ENCODE measurements at regions not wholly inside any gene's neighbourhood (a gene's known extent, or its start where the extent isn't known, plus 50 kb on each side); places are given as distances from the start of the nearest gene placed in this dataset.
"Not testable (repeated sequence)": the region's sequence is repeated elsewhere in the genome, so short reads cannot be mapped to it uniquely, and the experiment has no call there.

GRCh38 chr17:68778726-68779125 lies 176.5 kb downstream of the ABCA8 start:
- no peak for DNase-seq

DNA sequence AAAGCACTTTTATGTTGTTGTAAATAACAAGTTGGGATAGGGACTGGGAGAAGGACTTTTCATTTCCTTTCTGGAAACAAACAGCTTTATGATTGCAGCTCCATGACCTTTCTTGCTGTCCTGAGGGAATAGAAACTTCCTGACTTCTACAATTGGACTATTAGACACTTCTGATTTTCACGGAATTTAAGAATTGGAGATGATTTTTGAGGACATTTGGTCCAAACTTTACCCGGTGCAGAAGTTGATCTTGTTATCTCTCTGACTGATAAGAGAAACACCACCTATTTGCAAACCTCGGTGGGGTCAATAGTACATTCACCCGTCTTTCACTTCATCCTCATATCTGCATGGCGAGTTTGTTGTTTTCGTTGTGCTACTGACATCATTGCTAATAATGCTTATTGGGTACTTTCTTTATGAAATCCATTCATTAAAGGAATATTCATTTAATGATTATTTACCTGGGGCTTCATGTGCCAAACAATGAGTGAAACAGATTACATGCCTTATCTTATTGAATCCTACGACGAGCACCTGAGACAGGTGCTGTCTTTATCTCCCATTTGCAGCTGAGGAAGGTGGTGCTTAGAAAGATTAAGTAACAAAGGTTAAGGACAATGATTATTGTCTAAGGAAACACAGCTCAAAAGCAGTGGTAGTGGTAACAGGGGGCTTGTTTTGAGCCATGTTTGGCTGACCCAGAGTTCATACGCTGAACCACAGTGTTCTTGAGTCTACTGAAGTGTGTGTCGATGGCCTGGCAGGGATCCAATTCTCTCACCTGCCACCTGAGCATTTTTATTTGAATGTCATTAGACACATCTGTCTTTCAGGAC lies 176.9 kb upstream of the FAM20A start:
- peak in 1 of 2 experiments; percentile 16 for DNase-seq

DNA sequence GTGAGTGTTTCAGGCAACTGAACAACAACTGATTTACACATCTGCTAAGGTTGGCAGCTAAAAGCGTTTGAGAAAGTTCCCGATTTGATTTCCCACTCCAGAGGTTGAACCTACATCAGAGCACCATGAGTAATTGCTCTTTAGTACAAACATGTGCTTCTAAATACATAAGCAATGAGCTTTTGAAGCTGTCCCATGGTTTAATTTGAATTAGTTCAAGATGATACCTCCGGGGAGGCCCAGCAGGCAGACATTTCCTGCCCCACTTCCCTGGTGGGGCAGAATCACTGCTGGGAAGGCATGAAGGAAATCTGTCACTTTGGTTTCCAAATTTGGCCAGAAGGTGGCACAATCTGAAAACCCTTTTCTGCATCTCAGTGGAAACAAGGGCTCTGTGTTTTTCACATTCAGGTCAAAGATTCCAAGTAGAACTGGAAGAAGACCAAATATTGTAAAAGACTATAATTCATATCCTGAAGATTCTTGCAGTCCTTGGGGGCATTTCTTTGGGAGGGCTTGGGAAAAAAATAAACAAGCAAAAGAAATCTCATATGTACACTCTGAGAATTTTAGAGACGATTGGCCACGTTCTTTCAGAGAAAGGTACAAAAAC lies 176.2 kb upstream of the FAM20A start:
- peak in 1 of 2 experiments; percentile 32 for DNase-seq

DNA sequence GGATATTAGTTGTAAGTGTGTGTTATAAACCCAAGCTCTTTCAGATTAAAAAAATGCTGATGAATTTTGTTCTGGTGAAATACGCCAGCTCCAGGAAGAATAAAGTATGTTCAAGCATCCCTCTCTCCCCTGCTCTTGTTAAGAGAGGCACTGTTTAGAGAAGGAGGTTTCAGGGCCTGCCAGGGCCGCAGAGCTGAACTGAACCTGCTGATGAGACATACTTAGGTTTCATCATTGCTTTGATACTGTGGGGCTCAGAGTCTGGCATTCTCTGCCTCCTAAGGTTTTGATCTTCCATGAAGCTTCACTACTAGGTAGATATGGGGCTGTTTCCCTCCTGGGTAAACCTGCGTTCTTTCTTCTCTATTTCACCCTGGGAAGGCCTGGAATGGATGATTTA lies 175.3 kb upstream of the FAM20A start:
- DNase-seq, result no peak

- no peak for DNase-seq
These were observed 174.8 kb upstream of the FAM20A start for GRCh38 chr17:68775969-68776368.

DNA sequence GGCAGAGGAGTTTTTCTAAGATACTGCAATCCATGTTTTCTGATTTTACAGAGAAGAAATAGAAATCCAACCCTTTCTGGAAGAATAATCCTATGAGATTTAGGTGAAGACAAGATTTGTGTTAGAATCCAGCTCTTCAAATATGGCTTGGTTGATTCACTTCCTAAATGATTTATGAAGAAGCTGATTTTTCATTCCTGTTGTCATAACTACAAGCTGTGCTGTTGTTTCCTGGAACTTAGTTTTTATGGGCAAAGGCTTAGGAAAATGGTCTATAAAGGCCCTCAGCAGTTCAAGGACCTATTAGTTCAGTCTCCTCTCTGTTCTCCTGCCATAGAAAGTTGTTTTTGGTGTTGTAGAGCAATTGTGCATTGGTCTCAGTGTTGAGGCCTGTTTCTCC lies 174.2 kb upstream of the FAM20A start:
- DNase-seq, result no peak

GRCh38 chr17:68771867-68772515 lies 170.8 kb upstream of the FAM20A start:
- DNase-seq, result peak; percentile 8 to 56

DNA sequence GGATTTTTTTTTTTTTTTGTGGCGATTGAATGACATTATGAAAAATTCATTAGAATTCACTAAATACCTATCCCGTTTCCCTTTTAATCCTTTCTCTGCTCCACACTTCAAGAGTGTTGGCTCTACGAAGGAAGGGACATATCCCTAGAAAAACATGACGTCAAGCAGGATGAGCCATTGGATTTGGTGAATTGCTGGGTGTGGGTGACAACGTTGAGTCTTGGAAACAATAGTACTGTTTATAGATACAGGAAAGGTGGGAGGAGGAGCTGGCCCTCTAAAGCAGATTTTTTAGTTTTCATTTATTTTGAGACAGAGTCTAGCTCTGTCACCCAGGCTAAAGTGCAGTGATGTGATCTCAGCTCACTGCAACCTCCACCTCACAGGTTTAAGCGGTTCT lies 167.6 kb upstream of the FAM20A start:
- no peak for DNase-seq

DNA sequence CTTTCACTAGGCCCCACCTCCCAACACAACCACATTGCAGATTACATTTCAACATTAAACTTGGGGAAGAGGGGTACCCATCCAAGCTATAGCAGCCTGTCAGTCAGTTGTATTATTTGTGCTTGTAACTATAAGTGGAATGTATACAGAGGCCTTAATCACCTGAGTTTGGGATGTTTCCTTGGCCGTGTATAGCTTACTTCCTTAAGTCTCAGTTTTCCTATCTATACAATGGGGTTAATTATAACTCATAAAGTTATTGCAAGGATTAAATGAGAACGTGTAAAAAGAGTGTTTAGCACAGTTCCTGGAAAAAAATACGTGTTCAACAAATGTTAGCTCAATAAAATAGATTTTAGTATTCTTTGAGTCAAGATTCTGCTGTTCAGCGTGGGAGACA lies 165.5 kb upstream of the FAM20A start:
- DNase-seq, result no peak

DNA sequence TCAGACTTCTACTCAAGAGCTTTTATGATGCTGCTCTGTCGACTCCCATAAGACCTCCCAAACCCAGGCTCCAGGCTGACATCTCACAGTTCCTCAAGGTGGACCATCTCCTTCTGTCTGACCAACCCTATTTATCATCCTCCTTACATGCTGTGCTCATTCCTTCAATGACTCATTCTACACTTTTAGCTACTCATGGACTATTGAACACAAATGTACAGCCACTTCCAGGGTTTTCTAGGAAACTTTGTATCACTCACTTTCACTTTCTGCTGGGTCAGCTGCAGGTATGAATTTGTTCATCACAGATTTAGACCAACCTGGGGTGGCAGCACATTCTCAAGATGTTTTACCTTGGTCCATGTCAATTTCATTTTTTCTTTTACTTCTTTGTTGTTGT lies 162.4 kb upstream of the FAM20A start:
- DNase-seq, result no peak

GRCh38 chr17:68762911-68763310 lies 161.7 kb upstream of the FAM20A start:
- DNase-seq, result no peak

DNA sequence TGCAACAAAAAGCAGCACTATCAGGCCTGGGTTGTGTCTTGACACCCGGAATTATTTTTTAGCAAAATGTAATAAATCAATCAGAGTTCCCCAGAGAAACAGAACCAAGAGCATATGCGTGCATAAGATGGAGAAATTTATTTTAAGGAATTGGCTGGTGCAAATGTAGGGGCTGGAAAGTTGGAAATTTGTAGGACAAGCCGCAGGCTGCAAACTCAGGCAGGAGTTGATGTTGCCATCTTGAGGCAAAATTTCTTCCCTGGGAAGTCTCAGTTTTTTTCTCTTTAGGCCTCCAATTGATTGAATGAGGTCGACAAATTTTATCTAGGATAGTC lies 158.9 kb upstream of the FAM20A start:
- DNase-seq, result no peak

- peak; percentile 66 to 88 for DNase-seq
These were observed 158.4 kb upstream of the FAM20A start for GRCh38 chr17:68759343-68760140.

DNA sequence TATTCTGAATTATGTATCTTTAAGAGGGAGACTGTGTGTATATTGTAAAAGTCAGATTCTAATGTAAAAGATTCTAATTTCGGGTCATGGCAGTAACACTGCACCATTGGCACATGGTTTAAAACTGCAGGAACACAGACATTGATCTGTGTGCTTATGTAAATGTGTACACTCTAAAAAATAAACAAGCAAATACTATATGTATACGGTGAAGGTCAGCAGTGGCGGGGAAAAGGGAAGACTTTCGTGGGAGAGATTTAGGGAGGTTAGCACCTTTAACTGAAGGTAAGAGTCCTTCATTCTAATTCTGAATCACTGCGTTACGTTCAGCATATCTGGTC lies 157.8 kb upstream of the FAM20A start:
- no peak for DNase-seq

DNA sequence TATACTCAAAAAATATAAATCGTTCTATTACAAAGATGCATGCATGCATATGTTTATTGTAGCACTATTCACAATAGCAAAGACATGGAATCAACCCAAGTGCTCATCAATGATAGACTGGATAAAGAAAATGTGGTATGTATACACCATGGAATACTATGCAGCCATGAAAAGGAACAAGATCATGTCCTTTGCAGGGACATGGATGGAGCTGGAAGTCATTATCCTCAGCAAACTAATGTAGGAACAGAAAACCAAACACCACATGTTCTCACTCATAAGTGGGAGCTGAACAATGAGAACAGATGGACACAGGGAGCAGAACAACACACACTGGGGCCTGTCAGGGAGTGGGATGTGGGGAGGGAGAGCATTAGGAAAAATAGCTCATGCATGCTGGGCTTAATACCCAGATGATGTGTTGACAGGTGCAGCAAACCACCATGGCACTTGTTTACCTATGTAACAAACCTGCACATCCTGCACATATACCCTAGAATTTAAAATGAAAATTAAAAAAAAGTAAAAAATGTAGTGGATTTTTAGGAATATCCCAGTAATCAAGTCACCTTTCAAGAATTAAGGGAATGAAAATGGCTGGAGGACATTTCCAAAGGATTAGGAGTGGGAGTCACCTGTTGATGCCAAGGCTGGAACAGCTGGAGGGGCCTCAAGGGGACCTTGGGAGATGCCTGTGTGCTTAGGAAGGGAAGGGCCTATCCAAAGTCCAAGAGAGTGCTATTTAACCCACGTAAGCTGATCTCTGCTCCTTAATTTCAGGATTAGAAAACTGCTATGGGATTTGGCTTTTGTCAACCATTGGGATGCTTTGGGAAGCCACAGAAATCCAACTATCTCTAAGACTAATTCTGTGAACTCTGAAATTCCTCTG lies 156.9 kb upstream of the FAM20A start:
- DNase-seq, result not testable (repeated sequence)

GRCh38 chr17:68753985-68754769 lies 153.0 kb upstream of the FAM20A start:
- DNase-seq, result no peak

- no peak for DNase-seq
These were observed 149.0 kb upstream of the FAM20A start for GRCh38 chr17:68750208-68750562.

DNA sequence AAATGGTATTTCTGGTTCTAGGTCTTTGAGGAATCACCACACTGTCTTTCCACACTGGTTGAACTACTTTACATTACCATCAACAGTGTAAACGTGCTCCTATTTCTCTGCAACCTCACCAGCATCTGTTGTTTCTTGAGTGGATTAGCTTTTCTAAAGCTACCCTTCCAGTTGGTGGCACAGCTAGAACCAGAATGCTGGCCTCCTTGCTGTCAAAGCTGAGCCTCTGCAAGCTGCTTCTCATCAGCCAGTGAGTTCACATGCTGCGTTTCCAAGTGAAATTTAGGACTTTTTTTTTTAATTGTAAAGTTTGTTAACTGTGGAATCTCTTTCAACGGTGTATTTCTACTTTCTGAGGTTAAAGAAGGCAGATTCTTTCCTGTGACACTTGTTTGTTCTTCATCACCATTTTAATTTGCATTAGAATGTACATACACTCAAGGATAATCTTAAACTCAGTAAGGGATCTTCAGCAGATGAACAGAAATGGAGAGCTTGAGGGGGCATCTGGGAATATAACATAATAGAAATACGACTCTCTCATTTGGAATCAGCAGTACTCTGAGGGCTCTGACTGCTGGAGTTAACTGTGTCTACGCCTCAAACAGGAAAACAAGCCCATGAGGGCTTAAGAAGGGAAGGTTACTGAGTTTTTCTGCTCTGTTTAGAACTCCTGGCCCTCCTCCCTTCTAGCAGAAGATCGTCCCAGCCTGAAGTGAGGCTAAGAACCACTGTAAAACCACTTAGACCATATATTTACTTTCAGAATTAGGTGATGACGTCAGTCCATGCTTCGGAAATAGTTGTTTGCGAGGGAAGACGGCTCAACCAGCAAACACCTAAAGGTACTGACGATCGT lies 148.4 kb upstream of the FAM20A start:
- DNase-seq, result no peak

GRCh38 chr17:68748381-68748780 lies 147.2 kb upstream of the FAM20A start:
- no peak for DNase-seq

GRCh38 chr17:68740555-68741447 lies 139.6 kb upstream of the FAM20A start:
- no peak for DNase-seq
